Activated T-helper 1 cell treated with anti-CD3 and anti-CD28 coated beads, Interleukin-12 subunit alpha, Interleukin-12 subunit beta, Interleukin-2, Interleukin-4 antibody, amounts not matched to agents 30 ng/mL and 10 ng/mL and 1 ng/mL, durations not matched to agents 14 hours and 24 hours and 36 hours (primary cell): ENCODE measurements at regions not wholly inside any gene's neighbourhood (a gene's known extent, or its start where the extent isn't known, plus 50 kb on each side); places are given as distances from the start of the nearest gene placed in this dataset.
"Not testable (repeated sequence)": the region's sequence is repeated elsewhere in the genome, so short reads cannot be mapped to it uniquely, and the experiment has no call there.

ENCODE experiments used
- DNase-seq: peaks from one replicate; pipeline ENCODE4 v3.0.0; 2021; ENCODE audit warnings: low spot score
- H3K27ac Mint-ChIP-seq: one replicate; pipeline ENCODE4 v1.8.0; 2021; ENCODE audit warnings: mild to moderate bottlenecking, mixed read lengths
- H3K27me3 Mint-ChIP-seq: one replicate; pipeline ENCODE4 v1.8.0; 2022; ENCODE audit warnings: mild to moderate bottlenecking, moderate library complexity, mixed read lengths; ENCODE audit not compliant: insufficient read depth
- H3K36me3 Mint-ChIP-seq: one replicate; pipeline ENCODE4 v1.8.0; 2021; ENCODE audit warnings: low read depth, mixed read lengths
- H3K4me1 Mint-ChIP-seq: one replicate; pipeline ENCODE4 v1.8.0; 2021; ENCODE audit warnings: low read depth, mixed read lengths
- H3K4me3 Mint-ChIP-seq: one replicate; pipeline ENCODE4 v1.8.0; 2021; ENCODE audit warnings: mild to moderate bottlenecking, moderate library complexity, mixed read lengths
- H3K9me3 Mint-ChIP-seq: one replicate; pipeline ENCODE4 v1.8.0; 2021; ENCODE audit warnings: mixed read lengths
- intact Hi-C: fragments of 100-400 bp; cut with micrococcal nuclease; formaldehyde crosslinking; loops from one replicate; pipeline ENCODE4 v1.15.1; 2024

DNA sequence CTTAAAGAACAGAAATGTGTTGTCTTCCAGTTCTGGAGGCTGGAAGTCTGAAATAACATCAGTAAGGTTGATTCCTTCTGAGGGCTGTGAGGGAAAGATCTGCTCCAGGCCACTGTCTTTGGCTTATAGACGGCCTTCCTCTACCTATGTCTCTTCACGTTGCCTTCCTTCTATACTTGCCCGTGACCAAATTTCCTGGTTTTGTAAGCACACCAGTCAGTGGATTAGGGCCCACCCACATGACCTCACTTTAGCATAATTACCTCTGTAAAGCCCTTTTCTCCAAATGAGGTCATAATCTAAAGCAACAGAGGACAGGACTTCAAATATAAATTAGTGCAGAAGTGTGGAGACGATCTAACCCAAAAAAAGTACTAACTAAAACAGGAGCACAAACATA lies 231.6 kb downstream of the NRIP1 start:
- H3K27ac Mint-ChIP-seq = no peak overlapping the region
- intact Hi-C loops = no loop called here
- H3K4me1 Mint-ChIP-seq = peaks cover 5% of the 10 kb centered on the region
- H3K4me3 Mint-ChIP-seq = no peak overlapping the region
- H3K36me3 Mint-ChIP-seq = no peaks in the 10 kb centered on the region
- H3K27me3 Mint-ChIP-seq = peaks cover 3% of the 10 kb centered on the region
- DNase-seq = no peak
- H3K9me3 Mint-ChIP-seq = no peaks in the 10 kb centered on the region

DNA sequence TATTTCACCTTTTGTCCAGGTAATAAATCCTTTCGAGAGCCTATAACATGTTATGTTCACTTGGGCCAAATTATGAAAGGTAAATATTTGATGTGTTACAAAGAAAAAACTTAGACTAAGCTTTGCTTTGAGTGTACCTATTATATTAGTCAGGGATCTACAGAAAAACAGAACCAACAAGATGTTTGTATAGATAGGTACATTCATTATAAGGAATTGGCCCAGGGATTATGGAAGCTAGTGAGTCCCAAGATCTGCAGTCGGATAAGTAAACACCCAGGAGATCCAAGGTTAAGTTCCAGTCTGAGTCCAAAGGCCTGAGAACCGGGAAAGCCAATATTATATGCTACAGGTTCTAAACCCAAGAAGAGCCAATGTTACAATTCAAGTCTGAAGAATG lies 234.5 kb downstream of the NRIP1 start:
- Mint-ChIP-seq H3K27ac (no peak overlapping the region), H3K36me3 (no peaks in the 10 kb centered on the region), H3K4me3 (no peak overlapping the region), H3K9me3 (no peaks in the 10 kb centered on the region), H3K27me3 (no peaks in the 10 kb centered on the region), H3K4me1 (peaks cover 12% of the 10 kb centered on the region)
- no peak for DNase-seq
- intact Hi-C loops = no loop called here

DNA sequence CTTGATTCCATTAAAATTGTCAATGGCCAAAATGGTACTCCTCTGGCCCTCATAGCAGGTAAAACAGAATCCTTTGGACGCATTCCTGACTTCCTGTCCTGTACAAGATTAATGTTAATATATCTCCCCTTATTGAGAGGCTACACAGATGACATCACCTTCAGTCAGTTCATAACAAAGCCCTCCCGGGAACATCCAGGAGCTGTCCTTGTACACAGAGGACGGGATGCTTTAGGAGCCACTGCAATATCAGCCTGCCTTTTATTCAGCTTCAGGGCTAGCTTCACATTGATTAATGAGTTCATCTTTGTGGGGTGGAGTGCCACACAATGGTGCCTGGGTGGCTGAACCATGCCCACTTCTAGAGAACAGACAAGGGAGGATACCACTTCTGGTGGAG lies 235.1 kb downstream of the NRIP1 start:
- DNase-seq = no peak
- intact Hi-C loops = loop anchor here (10.0 kb wide), 1 partner anchor 225 kb away; no protein-coding TSS in a partner anchor
- H3K27ac Mint-ChIP-seq = no peak overlapping the region
- no peaks in the 10 kb centered on the region for H3K36me3 Mint-ChIP-seq
- no peak overlapping the region for H3K4me3 Mint-ChIP-seq
- H3K9me3 Mint-ChIP-seq = no peaks in the 10 kb centered on the region
- H3K4me1 Mint-ChIP-seq = peaks cover 12% of the 10 kb centered on the region
- no peaks in the 10 kb centered on the region for H3K27me3 Mint-ChIP-seq

DNA sequence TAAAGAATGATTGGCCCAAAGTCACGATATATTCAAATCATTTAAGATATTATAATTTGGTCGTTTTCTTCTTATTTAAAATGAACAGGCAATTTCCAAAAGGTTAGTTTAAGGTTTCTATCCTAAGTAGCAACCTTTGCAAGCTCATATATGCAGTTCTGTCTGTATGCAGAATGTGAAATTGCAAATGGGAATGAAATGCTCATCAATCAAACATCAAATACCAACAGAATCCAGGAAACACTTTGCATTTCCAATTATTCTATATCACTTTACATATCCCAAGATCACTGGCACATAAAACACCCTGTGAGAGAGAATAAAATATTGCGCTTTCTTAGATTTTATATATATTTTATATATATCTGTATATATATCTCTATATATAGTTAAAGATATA lies 237.3 kb downstream of the NRIP1 start:
- Mint-ChIP-seq H3K9me3 (peaks cover 3% of the 10 kb centered on the region), H3K4me3 (no peak overlapping the region), H3K4me1 (peaks cover 12% of the 10 kb centered on the region), H3K27ac (no peak overlapping the region), H3K36me3 (no peaks in the 10 kb centered on the region), H3K27me3 (no peaks in the 10 kb centered on the region)
- no peak for DNase-seq
- intact Hi-C loops = loop anchor here (10.0 kb wide), 1 partner anchor 223 kb away; no protein-coding TSS in a partner anchor

DNA sequence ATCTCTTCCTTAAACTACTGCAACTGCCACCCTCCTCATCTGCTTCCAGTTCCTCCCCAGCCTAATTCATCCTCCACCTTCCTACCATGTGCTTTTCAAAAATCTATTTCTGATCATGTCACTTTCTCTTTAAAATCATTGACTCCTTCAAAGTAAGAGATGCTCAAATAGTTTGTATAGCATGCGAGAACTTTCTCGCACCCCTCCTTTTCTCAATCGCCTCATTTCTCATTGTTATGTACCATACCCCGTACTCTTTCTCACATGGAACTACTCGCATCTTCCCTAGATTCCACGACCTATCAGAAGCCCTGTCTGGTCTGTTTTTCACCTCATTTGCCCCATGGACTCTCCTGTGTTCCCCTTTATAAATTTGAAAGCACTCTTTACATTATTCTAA lies 238.2 kb downstream of the NRIP1 start:
- Mint-ChIP-seq H3K27me3 (no peaks in the 10 kb centered on the region), H3K4me3 (no peak overlapping the region), H3K4me1 (peaks cover 12% of the 10 kb centered on the region), H3K36me3 (no peaks in the 10 kb centered on the region), H3K27ac (no peak overlapping the region), H3K9me3 (peaks cover 3% of the 10 kb centered on the region)
- intact Hi-C loops = loop anchor here (10.0 kb wide), 1 partner anchor 222 kb away; no protein-coding TSS in a partner anchor
- DNase-seq = no peak

DNA sequence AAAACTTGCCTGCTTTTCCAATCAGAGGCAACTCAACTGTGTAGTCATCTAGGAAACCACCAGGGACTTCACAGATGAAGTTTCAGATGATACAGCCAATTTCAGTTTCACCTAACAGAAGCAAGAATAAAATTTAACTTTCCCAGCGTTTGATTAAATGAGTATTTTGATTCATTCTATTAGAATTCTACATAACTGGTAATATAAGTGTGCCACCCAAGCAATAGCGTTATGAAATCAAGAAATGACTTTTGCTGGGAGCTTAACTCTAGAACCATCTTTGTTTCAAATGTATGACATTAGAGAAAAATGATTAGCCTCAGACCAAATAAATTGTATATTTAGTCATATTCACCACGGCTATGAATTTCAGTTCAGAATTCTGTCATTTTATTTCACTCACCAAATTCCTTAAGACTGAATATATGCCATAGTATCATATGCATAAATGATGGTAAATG lies 239.3 kb downstream of the NRIP1 start:
- no peak for DNase-seq
- H3K4me3 Mint-ChIP-seq = no peak overlapping the region
- peaks cover 12% of the 10 kb centered on the region for H3K4me1 Mint-ChIP-seq
- no peaks in the 10 kb centered on the region for H3K27me3 Mint-ChIP-seq
- H3K9me3 Mint-ChIP-seq = peaks cover 3% of the 10 kb centered on the region
- H3K27ac Mint-ChIP-seq = no peak overlapping the region
- H3K36me3 Mint-ChIP-seq = no peaks in the 10 kb centered on the region
- intact Hi-C loops = loop anchor here (10.0 kb wide), 1 partner anchor 221 kb away; no protein-coding TSS in a partner anchor

DNA sequence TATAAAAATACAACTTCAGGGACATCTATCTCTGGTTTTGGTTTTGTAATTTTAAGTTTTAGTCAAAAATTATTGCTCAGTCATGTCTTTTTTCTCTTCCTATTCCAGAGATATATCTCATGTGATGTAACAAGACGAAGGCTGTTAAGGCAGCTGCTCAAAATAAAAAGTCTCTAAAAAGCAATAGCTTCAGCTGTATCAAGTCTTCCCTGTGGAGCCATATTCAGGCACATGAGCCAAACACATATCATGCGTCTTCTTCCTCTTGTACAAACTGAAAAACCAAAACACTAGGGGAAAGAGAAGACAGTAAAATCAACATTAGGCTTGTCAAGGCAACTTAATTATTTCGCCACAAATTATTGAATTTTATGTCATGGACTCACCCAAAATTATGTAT lies 240.7 kb downstream of the NRIP1 start:
- H3K4me1 Mint-ChIP-seq = peaks cover 12% of the 10 kb centered on the region
- DNase-seq = no peak
- intact Hi-C loops = loop anchor here (10.0 kb wide), 1 partner anchor 219 kb away; no protein-coding TSS in a partner anchor
- H3K27ac Mint-ChIP-seq = no peak overlapping the region
- no peaks in the 10 kb centered on the region for H3K27me3 Mint-ChIP-seq
- H3K9me3 Mint-ChIP-seq = peaks cover 3% of the 10 kb centered on the region
- H3K36me3 Mint-ChIP-seq = no peaks in the 10 kb centered on the region
- no peak overlapping the region for H3K4me3 Mint-ChIP-seq

DNA sequence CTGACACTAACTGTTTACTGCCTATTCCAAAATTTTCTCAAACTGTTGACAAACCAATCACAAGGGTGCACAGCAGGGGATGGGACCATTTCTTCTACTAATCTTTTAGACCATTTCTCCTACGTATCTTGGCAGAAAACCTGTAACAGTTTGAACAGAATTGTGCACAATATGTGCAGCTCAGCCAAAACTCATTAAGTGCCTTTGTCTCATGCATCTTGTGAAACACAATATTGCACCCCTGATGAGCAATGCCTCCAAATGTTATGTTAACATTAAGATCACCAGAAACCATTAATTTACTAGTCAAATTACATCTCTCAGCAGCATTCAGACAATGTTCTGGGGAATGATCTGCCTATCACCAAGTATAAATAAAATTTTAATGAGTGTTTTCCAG lies 247.5 kb downstream of the NRIP1 start:
- H3K4me1 Mint-ChIP-seq = no peaks in the 10 kb centered on the region
- H3K27me3 Mint-ChIP-seq = no peaks in the 10 kb centered on the region
- H3K27ac Mint-ChIP-seq = no peak overlapping the region
- DNase-seq = no peak
- H3K4me3 Mint-ChIP-seq = no peak overlapping the region
- intact Hi-C loops = no loop called here
- H3K36me3 Mint-ChIP-seq = no peaks in the 10 kb centered on the region
- H3K9me3 Mint-ChIP-seq = peaks cover 3% of the 10 kb centered on the region

DNA sequence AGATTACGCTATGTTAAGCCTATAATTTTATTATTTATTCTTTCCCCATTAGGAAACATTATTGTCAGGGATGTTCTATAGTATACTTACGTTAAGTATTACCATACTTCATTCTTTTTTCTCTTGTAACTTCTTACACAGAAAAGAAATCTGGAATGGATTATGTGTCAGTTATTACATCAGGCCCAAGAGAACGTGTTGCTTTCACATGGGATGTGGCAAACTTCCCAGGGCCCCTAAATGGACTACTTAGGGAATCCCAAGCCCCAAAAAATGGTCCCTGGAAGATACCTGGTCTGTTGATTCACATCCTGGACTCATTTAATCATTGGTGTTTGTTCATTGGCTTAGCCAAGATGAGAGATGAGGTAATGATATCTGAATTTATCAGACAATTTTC lies 249.8 kb downstream of the NRIP1 start:
- H3K27me3 Mint-ChIP-seq = no peaks in the 10 kb centered on the region
- H3K4me3 Mint-ChIP-seq = no peak overlapping the region
- intact Hi-C loops = no loop called here
- H3K36me3 Mint-ChIP-seq = no peaks in the 10 kb centered on the region
- H3K27ac Mint-ChIP-seq = no peak overlapping the region
- H3K4me1 Mint-ChIP-seq = no peaks in the 10 kb centered on the region
- no peak for DNase-seq
- peaks cover 14% of the 10 kb centered on the region for H3K9me3 Mint-ChIP-seq

DNA sequence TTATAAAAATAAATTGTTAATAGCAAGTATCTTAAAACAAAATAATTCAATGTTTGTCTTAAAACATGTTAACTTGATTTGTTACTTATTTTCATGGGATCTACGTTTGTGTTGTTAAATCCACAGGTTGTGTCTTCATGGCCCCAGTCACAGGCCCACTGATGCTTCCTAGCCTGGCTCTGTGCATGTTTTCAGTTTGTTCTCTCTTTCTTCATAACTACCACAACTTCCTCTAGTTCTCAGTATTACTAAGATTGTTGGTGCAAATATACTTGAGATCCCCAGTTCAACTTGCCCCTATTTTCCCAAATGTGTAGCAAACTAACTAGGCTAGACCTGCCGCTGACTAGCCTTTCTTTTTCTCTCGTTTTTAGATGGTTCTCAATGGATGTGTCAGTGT lies 250.5 kb downstream of the NRIP1 start:
- intact Hi-C loops = no loop called here
- H3K9me3 Mint-ChIP-seq = peaks cover 14% of the 10 kb centered on the region
- no peaks in the 10 kb centered on the region for H3K4me1 Mint-ChIP-seq

DNA sequence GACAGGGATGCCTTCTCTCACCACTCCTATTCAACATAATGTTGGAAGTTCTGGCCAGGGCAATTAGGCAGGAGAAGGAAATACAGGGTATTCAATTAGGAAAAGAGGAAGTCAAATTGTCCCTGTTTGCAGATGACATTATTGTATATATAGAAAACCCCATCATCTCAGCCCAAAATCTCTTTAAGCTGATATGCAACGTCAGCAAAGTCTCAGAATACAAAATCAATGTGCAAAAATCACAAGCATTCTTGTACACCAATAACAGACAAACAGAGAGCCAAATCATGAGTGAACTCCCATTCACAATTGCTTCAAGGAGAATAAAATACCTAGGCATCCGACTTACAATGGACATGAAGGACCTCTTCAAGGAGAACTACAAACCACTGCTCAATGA lies 258.1 kb upstream of the SAMSN1 start:
- H3K4me3 Mint-ChIP-seq, H3K4me1 Mint-ChIP-seq, intact Hi-C loops, H3K27ac Mint-ChIP-seq, H3K36me3 Mint-ChIP-seq, DNase-seq, H3K27me3 Mint-ChIP-seq: not testable (repeated sequence)
- H3K9me3 Mint-ChIP-seq = peaks cover 14% of the 10 kb centered on the region

More for the DNA sequence above, 250.5 kb downstream of the NRIP1 start:
- Mint-ChIP-seq H3K27ac (no peak overlapping the region), H3K27me3 (no peaks in the 10 kb centered on the region), H3K4me3 (no peak overlapping the region), H3K36me3 (no peaks in the 10 kb centered on the region)
- no peak for DNase-seq

DNA sequence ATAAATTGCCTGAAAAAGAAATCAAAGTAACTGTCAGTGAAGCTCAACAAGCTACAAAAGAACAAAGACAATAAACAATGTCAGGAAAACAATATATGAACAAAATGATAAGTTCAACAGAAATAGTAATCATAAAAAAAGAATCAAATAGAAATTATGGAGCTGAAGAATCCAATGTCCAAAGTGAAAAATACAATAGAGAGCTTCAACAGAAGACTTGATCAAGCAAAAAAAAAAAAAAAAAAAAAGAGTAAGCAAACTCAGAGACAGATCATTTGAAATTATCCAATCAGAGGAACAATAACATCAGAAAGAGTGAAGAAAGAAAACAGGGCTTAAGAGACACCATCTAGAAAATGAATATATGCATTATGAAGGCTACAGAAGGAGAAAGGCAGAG lies 251.4 kb upstream of the SAMSN1 start:
- no peaks in the 10 kb centered on the region for H3K36me3 Mint-ChIP-seq
- intact Hi-C loops = no loop called here
- DNase-seq = no peak
- H3K9me3 Mint-ChIP-seq = peaks cover 40% of the 10 kb centered on the region
- H3K4me3 Mint-ChIP-seq = no peak overlapping the region
- no peak overlapping the region for H3K27ac Mint-ChIP-seq
- H3K4me1 Mint-ChIP-seq = no peaks in the 10 kb centered on the region
- no peaks in the 10 kb centered on the region for H3K27me3 Mint-ChIP-seq

DNA sequence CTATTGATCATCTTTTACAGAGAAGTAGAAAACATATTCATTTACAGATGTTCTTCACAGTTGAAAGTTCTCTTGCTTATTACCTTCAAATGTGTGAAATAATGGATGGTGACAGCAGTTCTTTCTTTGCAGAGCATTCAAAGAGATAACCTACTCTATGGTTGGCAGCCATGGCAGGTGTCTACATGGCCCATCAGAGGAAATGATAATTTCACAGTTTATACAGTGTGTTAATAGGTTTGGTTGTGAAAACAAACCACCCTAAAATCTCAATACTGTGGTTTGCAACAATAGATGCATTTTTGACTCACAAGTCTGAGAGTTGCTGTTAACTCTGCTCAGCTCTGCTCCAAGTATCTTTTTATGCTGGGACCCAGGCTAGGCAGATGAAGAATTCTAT lies 241.2 kb upstream of the SAMSN1 start:
- Mint-ChIP-seq H3K27me3 (no peaks in the 10 kb centered on the region), H3K4me1 (no peaks in the 10 kb centered on the region), H3K4me3 (no peak overlapping the region), H3K36me3 (no peaks in the 10 kb centered on the region), H3K27ac (no peak overlapping the region), H3K9me3 (no peaks in the 10 kb centered on the region)
- no peak for DNase-seq
- intact Hi-C loops = no loop called here

DNA sequence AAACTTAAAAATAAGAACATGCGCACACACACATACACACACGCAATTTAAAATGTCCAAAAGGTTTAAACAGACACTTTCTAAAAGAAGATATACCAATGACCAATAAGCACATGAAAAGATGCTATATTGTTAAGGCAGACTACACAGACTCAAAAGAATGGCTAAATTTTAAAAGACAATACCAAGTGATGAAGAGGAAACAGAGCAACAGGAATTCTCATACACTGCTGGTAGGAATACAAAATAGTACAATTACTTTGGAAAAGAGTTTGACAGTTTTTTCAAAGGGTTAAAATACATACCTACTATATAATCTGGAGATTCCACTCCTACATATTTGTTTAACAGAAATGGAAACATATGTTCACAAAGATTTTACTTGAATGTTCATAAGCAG lies 239.6 kb upstream of the SAMSN1 start:
- intact Hi-C loops = no loop called here
- Mint-ChIP-seq H3K27me3 (no peaks in the 10 kb centered on the region), H3K4me3 (no peak overlapping the region), H3K27ac (no peak overlapping the region), H3K36me3 (no peaks in the 10 kb centered on the region), H3K9me3 (no peaks in the 10 kb centered on the region), H3K4me1 (no peaks in the 10 kb centered on the region)
- no peak for DNase-seq
